IPS-18c (cell line): ENCODE measurements at regions not wholly inside any gene's neighbourhood (a gene's known extent, or its start where the extent isn't known, plus 50 kb on each side); places are given as distances from the start of the nearest gene placed in this dataset.
"Not testable (repeated sequence)": the region's sequence is repeated elsewhere in the genome, so short reads cannot be mapped to it uniquely, and the experiment has no call there.

Experiments used
- H3K4me3 ChIP-seq: 2 replicates; pipeline ENCODE4 v1.7.0; 2013; ENCODE audit warnings: low read depth, mild to moderate bottlenecking, low read length, moderate library complexity; ENCODE audit not compliant: insufficient read depth
- H3K9me3 ChIP-seq: one replicate; pipeline ENCODE4 v1.6.1; 2013; ENCODE audit warnings: mild to moderate bottlenecking, low read length, moderate library complexity; ENCODE audit not compliant: control insufficient read depth, insufficient read depth

- Histone ChIP-seq H3K9me3 (no peaks in the 10 kb centered on the region), H3K4me3 (no peak overlapping the region)
Observed at GRCh38 chr15:77871852-77872371, 205.6 kb downstream of the TBC1D2B start.

GRCh38 chr15:77870195-77871065 lies 207.1 kb downstream of the TBC1D2B start:
- H3K4me3 ChIP-seq = no peak overlapping the region
- no peaks in the 10 kb centered on the region for H3K9me3 ChIP-seq

GRCh38 chr15:77869021-77869895 lies 208.3 kb downstream of the TBC1D2B start:
- H3K9me3 ChIP-seq = no peaks in the 10 kb centered on the region
- H3K4me3 ChIP-seq = no peak overlapping the region

- not testable (repeated sequence) for H3K9me3 ChIP-seq
Observed at GRCh38 chr15:77868048-77868629, 209.4 kb downstream of the TBC1D2B start.

DNA sequence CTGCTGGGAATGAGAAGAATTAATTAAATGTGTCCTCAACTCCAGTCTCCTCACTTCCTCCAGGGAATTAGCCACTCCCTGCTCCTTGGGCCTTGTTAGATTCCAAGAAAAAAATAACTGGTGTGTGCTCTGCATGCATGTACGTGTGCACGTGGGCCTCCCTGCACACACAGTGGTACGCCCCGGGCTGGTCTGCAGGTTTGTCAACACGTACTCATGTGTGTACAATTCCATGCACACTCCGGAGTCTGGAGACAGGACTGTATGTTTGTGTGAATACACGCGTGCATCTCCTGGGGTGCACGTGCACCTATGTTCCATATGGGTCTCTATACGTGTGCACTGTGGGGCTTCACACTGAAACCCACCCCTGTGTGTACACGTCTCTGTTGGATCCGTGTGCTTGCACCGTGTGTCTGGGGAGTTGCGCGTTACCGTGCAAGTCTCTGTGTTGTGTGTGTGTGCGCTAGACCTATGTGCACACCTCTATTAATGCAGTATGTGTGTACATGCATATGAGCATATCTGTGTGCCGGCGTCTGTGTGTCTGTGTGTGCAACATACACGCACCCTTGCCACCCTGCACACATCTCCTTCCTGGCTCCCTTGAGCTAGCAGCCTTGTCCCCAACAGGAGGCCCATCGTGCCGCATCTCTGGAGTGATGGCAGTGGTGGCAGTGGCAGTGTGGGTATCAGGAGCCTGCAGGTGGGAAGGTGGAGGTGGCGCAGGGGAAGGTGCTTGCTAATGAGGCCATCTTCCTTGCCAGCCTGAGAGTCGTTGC lies 210.1 kb downstream of the TBC1D2B start:
- Histone ChIP-seq H3K4me3 (no peak overlapping the region), H3K9me3 (no peaks in the 10 kb centered on the region)

More at GRCh38 chr15:77868048-77868629, 209.4 kb downstream of the TBC1D2B start:
- not testable (repeated sequence) for H3K4me3 ChIP-seq

DNA sequence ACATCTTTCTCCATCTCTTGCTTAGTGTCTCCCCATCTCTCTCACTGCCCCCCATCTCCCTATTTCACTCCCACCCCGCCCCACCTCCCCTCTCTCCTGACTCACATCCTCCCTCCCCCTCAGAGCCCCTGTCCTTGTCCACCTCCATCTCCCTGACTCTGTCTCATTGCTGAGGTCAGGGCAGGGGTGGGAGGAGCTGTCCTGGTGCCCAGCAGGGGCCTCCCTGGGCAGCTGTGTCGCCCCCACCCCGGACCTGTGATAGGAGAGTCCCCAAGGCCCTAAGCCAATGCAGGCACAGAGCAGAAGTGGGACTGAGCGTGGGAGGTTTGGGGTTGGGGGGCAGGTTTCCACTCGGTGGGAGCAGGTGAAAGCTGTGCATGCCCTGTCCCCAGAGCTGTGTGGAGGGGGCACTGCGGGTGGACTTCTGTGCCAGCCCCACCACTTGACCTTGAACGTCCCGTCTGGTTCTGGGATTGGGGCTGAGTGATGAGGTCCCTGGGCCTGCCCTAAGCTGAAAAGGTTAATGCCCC lies 210.8 kb downstream of the TBC1D2B start:
- Histone ChIP-seq H3K4me3 (no peak overlapping the region), H3K9me3 (no peaks in the 10 kb centered on the region)

GRCh38 chr15:77866186-77866585 lies 211.3 kb downstream of the TBC1D2B start:
- Histone ChIP-seq H3K9me3 (no peaks in the 10 kb centered on the region), H3K4me3 (no peak overlapping the region)

- no peak overlapping the region for H3K4me3 ChIP-seq
- no peaks in the 10 kb centered on the region for H3K9me3 ChIP-seq
Observed at GRCh38 chr15:77865701-77866100, 211.8 kb downstream of the TBC1D2B start.

DNA sequence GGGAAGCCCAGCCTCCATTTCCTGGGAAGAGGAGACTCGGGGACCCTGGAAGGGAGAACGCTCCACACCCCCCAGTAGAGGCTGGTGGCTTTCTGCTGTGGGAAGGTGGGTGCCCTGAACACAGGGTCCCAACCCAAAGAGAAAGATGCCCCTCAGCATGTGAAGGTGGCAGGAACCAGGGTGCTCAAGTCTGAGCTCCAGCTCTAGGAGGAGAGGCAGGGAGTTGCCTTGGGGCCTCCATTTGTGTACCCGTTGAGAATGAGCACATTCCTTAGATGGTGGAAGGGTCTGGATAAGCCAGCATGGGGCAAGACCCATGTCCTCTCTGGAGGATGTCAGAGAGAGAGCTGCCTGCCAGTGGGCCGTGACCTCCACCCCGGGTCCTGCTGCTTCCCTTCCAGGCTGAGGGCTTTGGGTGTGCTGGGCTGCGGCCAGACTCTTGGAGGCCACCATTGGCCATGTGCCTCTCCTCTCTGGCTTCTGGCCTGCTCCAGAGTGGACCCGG lies 212.4 kb downstream of the TBC1D2B start:
- H3K4me3 ChIP-seq = no peak overlapping the region
- H3K9me3 ChIP-seq = no peaks in the 10 kb centered on the region

DNA sequence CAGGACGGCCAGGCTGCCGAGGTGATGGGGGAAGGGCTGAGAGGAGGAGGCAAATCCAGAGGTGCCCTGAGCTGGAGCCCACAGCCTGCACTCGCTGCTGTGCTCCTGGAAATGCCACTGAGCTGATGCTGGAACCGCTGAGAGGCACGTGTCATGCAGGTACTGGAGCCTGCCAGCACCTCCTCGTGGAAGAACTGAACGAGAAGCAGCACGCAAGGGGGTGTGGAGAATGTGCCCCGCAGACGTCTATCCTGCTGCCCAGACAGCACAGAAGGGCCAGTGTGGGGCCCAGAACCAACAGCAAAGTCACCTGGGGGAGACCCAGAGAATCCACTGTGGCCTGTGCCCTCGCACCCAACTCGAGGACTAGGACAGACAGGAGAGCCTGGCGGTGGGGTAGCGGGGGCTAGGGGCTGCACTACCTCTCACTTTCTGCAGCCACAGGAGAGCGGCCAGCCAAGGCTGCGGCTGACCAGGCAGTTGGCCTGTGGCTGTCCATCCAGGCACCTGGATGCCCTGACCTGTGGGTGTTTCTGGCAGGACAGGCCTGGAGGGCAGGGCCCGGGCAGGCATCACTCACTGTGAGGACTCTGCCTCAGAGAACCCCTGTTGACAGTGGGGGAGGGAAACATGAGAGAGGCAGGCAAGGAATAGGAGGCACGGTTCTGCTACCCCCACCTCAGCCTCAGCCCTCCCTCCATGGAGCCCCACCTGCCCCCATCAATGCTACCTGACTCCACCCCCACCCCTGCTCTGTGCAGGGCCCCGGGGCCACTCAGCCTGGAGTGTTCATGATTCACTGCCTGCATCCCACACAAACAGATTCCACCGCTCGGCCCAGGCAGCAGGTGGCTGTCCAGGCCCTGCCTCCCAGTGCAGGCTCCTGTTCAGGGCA lies 213.1 kb downstream of the TBC1D2B start:
- Histone ChIP-seq H3K4me3 (no peak overlapping the region), H3K9me3 (no peaks in the 10 kb centered on the region)

DNA sequence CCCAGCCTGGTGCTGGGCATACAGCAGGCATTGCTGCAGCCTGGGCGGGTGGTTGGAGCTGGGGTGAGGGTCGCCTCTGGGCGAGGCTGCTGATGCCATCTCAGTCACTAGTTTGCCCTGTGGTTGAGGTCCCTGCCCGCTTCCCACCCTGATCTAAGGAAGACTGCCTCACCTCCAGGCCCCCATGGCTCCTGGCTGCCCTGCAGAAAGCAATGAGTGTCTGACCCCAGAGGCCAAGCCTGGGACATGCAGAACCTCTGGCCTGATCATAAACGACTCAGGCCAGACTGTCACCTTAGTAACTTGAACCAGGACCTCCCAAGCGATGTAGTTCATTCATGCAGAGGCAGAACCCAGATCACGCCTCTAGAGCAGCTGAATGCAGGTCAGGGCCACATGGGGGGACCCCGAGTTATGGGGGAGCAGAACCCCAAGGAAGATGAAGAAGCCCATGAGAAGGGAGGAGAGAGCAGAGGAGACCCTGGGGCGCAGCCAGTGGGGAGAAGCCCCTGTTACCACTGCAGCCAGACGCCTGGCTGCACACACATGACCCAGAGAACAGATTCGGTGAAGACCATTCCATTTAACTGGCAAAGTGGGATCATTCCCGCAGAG lies 213.9 kb downstream of the TBC1D2B start:
- Histone ChIP-seq H3K4me3 (no peak overlapping the region), H3K9me3 (no peaks in the 10 kb centered on the region)

GRCh38 chr15:77862651-77863104 lies 214.8 kb downstream of the TBC1D2B start:
- Histone ChIP-seq H3K9me3 (peaks cover 2% of the 10 kb centered on the region), H3K4me3 (no peak overlapping the region)

DNA sequence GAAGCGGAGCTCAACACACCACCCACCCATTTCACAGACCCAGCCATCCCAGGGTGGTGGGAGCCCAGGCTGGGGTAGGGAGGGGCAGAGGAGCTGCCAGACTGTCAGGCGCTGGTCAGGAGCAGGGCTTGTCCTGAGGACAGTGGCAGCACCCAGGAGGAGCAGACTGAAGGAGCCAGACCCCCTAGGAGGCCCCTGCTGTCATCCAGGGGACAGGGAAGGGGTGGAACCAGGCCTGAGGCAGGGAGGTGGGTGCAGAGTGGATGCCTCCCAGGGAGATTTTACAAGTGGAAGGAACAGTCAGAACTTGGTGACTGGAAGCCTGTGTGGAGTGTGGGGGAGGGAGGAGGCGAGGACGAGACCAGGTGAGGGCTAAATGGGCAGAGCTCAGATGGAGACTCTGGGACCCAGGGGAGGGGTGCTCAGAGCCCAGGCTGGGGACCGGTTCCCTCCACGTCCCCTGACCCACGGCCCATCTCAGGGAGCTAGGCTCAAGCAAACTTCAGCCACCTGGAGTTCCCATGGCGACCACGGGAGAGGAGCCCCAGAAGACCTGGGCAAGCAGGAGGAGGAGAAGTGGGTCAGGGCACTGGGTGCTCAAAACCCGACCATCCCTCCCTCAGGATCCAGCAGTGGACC lies 215.4 kb downstream of the TBC1D2B start:
- not testable (repeated sequence) for H3K4me3 ChIP-seq, H3K9me3 ChIP-seq

DNA sequence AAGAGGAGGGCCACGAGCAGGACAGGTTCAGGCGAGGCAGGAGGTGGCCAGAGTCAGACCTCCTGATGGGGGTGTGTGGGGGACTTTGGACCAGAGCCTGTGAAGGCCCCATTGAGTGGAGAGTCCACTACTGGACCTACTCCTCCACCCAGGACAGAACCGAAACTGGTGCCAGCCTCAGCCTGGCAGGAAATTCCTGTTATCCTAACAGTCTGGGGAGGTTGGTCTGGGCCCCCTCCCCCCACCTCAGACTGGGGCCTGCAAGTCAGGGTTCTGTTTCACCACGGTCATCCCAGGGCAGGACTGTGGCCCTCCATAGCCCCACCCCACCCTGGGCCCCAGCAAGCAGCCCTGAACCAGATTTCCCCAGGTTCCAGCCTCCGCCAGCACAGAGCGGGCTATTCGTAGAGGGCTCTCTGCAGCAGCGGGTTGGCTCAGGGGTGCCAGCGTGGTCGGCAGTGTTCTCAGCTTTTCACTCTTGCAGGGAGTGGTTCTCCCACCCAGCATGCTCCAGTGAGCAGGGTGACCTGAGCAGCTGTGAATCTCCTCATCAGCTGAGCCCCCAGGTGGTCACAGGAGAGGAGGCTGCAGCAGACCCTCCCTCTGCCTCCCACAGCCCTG lies 217.3 kb downstream of the TBC1D2B start:
- H3K4me3 ChIP-seq = no peak overlapping the region
- H3K9me3 ChIP-seq = peaks cover 2% of the 10 kb centered on the region
